Astrocyte of the spinal cord (primary cell): ENCODE measurements at regions not wholly inside any gene's neighbourhood (a gene's known extent, or its start where the extent isn't known, plus 50 kb on each side); places are given as distances from the start of the nearest gene placed in this dataset.

Source experiments
- DNase-seq: peaks from one replicate; pipeline ENCODE4 v3.0.0; 2011; ENCODE audit warnings: low read depth, low spot score
- H3K4me3 ChIP-seq: 2 replicates; pipeline ENCODE4 v1.5.1; 2011; ENCODE audit warnings: low read depth, mild to moderate bottlenecking, low read length, moderate library complexity
- in situ Hi-C: cut with HindIII; loops from 2 replicates; pipeline ENCODE4 v1.10.0; 2017; ENCODE audit warnings: low sequenced_read_pairs
- TF ChIP-seq, protein P1 (sequence below): IDR thresholded peaks from 2 replicates; pipeline ENCODE4 v1.5.1; 2012; ENCODE audit warnings: low read depth, mild to moderate bottlenecking, low read length, inconsistent platforms

DNA sequence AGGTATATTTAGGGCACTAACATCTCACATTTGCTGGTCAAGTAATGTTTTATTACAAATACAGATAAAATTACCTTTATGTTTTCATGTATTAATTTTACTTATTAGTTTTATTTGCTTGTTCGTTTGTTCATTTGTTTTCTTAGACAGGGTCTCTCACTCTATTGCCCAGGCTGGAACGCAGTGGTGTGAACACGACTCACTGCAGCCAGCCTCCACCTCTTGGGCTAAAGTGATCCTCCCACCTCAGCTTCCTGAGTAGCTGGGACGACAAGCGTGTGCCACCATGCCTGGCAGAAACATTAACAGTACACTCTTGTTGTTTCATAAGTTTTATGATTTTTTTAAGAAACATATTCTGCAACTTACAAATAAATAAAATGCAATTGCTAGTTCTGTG, 123.2 kb downstream of the ZNF608 start:
- TF ChIP-seq, protein P1, sequence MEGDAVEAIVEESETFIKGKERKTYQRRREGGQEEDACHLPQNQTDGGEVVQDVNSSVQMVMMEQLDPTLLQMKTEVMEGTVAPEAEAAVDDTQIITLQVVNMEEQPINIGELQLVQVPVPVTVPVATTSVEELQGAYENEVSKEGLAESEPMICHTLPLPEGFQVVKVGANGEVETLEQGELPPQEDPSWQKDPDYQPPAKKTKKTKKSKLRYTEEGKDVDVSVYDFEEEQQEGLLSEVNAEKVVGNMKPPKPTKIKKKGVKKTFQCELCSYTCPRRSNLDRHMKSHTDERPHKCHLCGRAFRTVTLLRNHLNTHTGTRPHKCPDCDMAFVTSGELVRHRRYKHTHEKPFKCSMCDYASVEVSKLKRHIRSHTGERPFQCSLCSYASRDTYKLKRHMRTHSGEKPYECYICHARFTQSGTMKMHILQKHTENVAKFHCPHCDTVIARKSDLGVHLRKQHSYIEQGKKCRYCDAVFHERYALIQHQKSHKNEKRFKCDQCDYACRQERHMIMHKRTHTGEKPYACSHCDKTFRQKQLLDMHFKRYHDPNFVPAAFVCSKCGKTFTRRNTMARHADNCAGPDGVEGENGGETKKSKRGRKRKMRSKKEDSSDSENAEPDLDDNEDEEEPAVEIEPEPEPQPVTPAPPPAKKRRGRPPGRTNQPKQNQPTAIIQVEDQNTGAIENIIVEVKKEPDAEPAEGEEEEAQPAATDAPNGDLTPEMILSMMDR = no peak
- no peak for DNase-seq
- no peak overlapping the region for H3K4me3 ChIP-seq
- in situ Hi-C loops = no loop called here

DNA sequence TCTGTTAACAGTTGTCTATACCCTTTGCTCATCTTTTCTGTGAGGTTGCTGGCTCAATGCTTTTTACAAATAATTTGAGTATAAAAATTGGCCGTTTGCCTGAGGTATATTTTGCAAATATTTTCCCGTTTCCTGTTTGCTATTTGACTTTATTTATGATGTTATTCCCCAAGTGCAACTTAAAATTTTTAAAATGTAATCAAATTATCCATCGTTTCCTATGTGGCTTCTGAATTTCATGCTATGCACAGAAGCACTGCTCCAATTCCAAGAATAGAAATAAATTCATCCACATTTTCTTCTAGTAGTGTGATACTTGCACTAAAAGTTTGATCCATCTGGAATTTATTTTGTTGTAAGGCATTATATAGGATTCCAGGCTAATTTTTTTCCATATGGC, 123.6 kb downstream of the ZNF608 start:
- in situ Hi-C loops = no loop called here
- H3K4me3 ChIP-seq = no peak overlapping the region
- TF ChIP-seq, protein P1 = no peak
- DNase-seq = no peak

DNA sequence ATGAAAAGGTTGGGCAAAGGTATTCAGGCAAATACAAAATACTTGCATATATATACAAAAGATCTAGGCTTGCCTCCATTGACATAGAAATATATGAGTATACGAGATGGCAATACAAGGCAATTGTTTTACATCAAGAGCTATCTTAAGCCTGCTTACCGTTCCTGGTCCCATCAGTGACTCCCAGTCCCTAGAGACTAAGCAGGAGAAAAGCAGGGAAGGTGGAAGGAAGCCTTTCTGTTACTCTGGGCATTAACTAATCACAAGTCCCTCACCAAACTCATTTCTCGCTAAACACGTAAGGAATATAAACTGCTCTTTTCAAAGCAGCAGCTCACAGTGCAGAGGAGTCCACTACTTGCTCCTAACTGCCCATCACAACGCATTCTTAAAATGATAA, 125.2 kb downstream of the ZNF608 start:
- in situ Hi-C loops = no loop called here
- TF ChIP-seq, protein P1 = no peak
- H3K4me3 ChIP-seq = no peak overlapping the region
- DNase-seq = no peak

DNA sequence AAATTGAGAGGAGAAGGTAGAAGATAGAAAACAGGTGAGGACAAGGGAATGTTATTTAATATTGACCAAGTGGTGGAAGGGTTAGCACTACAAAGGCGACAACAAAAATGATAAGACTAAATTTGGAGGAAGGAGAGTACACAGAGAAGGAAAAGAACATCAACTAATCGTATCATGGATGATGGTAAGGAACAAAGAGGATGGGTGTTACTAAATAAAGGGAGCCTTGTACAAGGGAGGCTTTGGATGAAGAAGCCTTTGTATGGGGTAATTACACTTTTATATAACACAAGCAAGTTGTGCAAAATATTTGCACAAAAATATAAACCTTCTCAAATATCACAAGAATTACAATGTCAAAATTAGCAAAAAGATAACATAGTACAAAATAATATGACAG, 125.7 kb downstream of the ZNF608 start:
- TF ChIP-seq, protein P1 = no peak
- in situ Hi-C loops = no loop called here
- DNase-seq = no peak
- H3K4me3 ChIP-seq = no peak overlapping the region

- DNase-seq = no peak
- TF ChIP-seq, protein P1 = no peak
- in situ Hi-C loops = no loop called here
- H3K4me3 ChIP-seq = no peak overlapping the region
Observed at GRCh38 chr5:124619121-124619520, 127.3 kb downstream of the ZNF608 start.

DNA sequence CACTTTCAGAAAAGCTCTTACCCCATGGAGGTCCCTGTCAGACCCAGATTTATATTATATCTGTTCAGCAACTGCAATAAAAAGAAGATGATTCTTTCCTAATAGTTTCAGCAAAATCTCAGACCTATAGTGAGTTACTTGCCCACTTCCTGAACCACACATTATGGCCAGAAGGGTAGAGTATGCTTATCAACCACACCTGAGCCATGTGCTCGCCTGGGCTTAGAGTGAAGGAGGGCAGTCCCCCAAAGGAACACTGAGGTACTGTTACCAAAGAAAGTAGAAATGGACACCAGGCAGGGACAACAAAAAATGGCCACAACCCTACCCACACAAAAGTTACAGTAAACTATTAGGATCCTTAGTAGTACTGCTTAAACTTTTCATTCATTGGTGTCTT, 128.7 kb downstream of the ZNF608 start:
- no peak for DNase-seq
- H3K4me3 ChIP-seq = no peak overlapping the region
- in situ Hi-C loops = no loop called here
- TF ChIP-seq, protein P1 = no peak

- no peak overlapping the region for H3K4me3 ChIP-seq
- in situ Hi-C loops = no loop called here
- DNase-seq = no peak
- TF ChIP-seq, protein P1 = no peak
Observed at GRCh38 chr5:124614836-124615385, 131.5 kb downstream of the ZNF608 start.
